ENCODE measurements at regions not wholly inside any gene's neighbourhood (a gene's known extent, or its start where the extent isn't known, plus 50 kb on each side); places are given as distances from the start of the nearest gene placed in this dataset.
"Not testable (repeated sequence)": the region's sequence is repeated elsewhere in the genome, so short reads cannot be mapped to it uniquely, and the experiment has no call there.

DNA sequence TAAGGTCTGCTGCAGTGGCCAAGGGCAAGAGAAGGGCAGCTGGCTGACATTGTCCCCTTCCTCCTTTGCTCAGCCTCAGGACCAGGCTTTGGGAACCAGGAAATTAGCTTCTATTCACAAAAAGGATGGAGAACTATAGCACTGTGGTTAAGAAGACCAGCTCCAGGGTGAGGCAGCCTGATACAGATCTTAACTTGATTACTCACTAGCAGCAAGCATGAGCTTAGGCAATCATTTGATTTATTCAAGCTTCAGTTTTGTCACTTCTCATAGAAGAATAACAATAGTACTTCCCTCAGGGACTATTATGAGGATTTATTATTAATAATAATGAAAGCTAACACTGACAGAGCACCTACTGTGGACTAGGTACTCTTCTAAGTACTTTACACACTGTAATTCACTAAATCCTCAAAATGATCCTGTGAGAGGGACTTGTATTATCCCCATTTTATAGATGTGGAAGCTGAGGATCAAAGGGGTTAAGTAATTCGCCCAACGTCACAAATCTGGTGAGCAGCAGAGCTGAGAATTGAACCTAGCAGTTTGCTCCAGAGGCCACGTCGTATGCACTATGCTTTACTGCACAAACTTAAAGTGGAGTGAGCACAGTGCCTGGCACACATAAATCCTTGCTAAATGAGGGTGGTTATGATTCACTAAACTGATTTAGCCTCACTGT, 130.4 kb upstream of the PAK3 start:
- DNase-seq (ENCODE audit: low read depth in 2 of 2): no peak

DNA sequence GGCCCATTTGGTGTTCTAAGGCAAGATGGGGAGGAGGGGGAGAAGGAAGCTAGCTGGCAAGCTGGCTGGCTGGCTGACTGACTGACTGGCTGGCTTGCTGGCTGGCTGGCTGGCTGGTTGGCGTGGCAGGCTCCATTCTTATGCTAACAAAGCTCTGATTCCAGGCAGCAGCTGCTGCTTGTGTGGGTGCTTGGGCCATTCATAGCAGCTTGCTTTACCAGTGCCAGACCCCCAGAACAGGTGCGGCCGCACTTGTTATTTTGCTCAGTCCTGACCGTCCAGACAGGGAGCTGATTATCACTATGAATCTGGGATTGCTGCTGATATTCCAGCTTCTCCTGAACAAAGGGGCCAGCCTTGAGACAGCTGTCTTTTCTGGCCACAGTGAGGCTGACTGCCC, 131.2 kb upstream of the PAK3 start:
- DNase-seq (ENCODE audit: low read depth in 2 of 2): no peak

DNA sequence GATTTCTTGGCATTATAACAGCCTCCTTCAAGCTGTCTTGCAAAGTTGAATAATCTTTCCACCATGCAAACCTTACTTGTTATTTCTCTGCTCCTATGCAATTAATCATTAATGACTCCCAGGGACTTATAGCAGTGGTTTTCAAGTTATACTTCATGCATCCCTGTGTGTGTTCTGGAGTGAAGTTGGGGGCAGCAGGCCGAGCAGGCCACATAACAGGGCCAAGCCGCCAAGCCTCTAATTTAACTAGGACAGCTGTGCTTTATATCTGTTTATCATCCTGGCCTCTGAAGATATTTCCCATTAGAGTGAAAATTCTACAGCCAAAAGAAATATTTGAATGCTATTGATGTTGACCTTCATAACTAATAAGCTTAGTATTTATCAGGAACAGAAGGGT, 133.5 kb upstream of the PAK3 start:
- no peak for DNase-seq (ENCODE audit: low read depth in 2 of 2)

DNA sequence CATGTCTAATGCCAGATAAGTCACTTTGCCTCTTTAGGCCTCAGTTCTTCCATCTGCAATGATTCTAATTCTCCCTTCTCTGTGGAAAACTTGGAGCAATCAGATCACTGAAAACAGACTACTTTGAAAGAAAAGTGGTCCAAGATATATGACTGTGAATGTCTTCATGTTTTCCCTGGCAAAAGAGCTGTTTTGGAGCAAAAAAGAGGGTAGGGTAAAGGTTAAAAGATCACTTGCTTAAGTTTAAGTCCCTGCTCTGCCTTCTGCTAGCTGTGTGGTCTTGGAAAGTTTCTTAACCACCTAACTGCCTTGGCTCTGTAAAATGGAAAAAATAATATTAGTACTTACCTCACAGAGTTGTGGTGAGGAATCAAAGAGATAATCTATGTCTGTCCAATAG, 140.3 kb upstream of the PAK3 start:
- DNase-seq (ENCODE audit: low read depth in 2 of 2): no peak

DNA sequence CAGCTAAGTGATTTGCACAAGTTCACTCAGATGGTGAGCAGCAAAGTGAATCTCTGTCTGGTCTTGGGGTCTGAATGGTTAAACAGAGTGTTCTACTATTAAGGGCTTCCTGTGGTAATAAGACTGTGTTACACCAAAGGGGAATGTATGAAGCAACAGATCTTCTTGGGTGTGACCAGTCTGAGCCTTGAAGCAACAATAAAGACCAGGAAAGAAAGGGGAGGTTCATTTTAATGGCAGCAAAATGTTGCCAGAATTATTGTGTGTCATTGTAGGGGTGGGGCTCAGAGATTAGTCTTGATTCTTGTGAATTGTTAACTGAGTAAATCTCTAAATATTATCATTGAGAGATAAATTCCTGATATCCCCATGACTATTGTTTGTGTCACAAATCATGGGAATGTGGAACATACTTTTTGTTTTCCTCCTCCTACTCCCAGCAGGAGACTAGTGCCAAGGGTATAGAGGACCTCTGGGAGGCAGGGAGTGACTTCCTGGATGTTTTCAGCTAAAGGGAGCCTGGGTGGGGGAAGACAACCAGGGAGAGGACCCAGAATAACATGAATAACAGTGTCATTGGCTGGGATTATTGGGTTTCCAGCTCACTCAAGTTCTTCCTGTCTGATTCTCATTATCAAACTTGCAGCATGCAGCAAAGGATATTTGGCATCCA, 141.4 kb upstream of the PAK3 start:
- DNase-seq (ENCODE audit: low read depth in 2 of 2): no peak

DNA sequence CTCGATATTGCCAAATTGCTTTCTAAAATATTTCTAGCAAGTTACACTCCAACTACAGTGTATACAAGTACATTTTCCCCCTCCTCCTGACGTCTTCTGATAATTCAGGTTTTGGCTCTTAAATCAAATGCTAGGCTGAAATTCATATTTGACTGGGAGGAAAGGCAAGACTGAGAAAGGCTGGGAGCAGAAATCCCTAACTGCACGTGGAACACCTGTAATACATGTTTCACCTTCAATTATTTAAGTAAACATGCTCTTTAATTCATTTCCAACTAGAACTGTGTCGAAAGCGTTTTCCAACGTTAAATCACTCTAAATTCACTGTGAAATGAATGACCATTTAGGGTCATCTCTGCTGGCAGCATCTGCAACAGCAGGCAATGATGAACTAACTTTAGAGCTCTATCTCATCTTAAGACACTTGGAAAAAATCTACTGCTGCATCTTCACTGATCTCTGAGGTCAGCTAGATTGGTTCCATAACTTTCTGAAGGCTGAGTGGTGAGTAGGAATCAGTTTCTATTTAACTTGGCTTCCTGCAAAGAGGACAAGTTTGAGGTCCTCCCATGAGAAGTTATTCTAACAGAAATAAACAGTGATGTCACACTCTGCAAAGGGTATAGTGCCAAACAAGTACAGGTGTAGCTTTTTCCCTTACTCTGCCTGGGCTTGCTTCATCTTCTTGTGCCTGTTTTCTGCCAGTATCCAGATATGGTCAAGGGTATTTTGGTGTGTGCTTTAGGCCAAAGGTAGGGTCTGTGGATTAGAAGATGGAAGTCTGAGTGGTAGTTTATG, 144.3 kb upstream of the PAK3 start:
- no peak for DNase-seq (ENCODE audit: low read depth in 2 of 2)

DNA sequence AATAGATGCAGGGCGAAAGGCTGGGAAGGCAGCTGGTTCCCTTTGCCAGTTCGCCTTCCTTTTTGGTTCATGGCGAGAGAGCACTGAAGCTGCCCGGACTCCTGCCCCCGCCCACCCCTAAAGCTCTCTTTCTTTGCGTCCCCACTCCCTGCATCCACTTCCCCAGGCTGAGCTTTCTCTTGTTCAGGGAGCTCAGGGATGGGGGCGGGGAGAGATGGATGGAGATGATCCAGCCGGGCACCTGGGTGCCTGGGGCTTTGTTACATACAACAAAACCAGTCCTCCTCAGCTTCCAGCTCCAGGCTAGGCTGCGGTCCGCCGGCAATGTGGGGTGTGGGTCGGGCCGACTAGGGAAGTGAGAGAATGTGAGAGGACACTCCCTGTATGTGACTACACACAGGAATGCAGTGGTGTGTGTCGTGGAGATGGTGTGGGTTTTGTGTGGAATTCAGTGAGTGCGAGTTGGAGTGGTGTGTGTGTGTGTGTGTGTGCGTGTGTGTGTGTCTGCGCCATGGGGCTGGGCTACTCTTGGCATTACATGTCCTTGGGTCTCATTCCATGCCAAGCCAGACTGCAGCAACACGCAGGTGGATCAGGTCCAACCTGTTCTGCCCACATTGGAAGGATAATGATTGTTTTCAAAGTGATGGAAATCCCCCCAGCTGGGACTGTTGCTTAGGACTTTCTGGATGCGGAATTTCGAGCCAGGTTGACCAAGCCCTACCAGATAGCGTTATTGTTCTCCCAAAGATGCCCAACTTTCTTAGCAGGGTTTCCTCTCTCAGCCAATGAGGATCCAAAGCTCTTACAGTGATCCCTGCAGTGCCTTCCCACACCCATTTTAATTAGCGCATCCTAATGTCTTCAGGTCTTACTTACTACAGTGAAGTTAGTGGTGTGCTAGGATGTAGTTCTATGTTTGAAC, 149.4 kb upstream of the CHRDL1 start:
- no peak for DNase-seq (ENCODE audit: low read depth in 2 of 2)

DNA sequence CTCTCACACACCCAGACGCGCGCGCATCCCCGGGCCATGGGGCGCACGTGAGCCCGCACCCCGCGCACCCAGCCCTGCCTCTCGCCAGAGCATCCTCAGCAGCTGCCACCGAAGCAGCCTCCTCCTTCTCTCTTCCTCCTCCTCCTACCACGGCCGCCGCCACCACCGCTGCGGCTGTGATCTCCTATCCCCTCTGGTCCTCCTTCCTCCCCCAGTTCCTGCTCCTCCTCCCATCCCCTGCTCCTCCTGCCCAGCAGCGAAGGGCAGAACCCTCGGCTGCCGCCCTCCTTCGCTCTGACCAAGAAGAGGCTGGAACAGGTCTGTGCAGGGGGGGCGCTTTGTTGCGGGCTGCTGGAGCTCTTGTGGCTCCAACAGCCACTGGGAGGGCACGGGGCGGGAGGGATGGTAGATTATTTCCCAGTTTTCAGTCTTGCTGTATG, 148.7 kb upstream of the CHRDL1 start:
- no peak for DNase-seq (ENCODE audit: low read depth in 2 of 2)

DNA sequence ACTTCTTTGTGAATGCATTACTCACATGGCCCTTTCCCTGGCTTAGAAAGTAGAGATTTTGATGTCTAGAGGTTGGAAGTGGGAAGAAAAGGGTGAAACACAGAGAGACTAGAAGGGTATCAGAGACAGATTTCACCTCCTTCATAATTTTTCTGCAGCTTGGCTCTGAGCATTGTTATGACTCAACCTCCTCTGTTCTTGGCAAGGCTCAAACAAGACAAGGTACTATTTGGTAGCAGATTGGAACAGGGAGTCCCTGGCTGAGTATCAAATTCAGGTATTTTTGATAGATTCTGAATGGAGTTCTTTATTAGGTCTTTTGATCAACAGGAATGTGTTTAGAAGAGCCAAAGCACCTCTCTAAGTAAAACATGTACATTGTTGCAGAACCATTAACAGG, 146.3 kb upstream of the CHRDL1 start:
- DNase-seq (ENCODE audit: low read depth in 2 of 2): no peak

DNA sequence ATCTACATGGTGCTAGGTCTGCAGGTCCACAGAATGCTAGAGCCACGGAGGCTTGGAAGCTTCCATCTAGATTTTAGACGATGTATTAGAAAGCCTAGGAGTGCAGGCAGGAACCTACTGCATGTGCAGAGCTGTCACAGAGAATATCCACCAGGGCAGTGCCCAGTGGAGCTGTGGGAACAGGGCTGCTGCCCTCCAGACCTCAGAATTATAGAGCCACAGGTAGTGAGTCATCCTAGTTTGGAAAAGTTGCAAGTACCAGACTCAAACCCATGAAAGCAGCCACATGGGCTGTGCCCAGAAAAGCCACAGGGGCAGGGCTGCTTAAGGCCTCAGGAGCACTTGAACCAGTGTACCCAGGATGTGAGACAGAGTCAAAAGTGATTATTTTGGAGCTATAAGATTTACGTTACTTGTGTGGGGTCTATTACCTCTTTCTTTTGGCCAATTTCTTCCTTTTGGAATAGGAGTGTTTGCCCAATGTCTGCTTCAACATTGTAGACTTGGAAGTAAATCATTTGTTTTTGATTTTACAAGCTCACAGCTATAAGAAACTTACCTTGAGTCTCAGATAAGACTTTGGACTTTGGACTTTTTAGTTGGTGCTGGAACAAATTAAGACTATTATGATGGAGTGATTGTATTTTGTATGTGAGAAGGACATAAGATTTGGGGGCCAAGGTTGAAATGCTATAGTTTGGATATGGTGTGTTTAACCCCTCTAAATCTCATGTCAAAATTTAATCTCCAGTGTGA, 143.5 kb upstream of the CHRDL1 start:
- DNase-seq (ENCODE audit: low read depth in 2 of 2): no peak

DNA sequence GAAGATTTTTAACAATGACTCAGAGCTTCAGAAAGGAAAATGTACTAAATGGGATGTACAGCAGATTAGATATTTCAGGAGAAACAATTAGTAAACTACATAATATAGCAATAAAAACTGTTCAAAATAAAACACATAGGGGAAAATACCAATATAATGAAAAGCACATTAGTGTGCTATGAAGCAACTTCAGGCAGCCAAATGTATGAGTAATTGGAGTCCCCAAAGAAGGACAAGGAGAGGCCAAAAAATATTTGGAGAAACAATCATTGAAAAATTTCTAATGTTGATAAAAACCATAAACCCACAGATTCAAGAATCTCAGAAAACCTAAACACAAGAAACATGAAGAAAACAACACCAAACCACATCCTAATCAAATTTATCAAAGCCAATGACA, 129.3 kb upstream of the CHRDL1 start:
- no peak for DNase-seq (ENCODE audit: low read depth in 2 of 2)

DNA sequence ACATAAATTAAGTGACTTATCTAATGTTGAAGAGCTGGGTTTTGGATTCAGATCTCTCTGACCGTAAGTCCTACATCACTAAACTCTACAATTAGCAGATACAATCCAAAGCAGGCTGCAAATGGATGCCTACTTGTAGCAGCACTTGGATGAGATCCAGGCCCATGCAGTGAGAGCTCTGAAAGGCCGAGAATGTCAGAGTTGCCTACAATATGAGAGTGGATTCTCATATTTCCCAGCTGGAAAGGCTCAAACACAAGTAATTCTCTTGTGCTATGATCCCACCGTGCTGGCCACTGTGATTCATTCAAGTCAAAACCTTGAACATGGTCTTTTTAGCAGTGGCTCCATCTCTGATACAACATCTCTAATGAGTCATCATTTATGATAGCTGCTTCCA, 125.4 kb upstream of the CHRDL1 start:
- DNase-seq (ENCODE audit: low read depth in 2 of 2): no peak

DNA sequence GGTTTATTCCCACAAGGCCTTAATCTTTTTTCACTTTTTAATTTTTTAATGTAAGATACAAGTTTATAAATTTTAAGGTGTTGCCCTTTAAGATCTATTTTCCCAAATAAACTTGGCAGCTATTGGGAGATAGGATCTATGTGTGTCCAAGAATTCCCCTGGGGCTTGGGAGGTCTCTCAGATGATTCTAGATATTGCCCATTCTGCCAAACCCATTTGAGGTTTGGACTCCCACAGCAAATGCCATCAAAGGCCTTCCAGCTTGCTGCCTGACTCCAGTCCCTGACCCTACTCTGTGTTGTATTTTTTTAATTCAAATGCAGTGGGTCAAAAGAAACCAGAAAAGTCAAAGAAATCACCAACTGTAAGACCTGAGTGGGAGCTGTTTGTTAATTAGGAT, 120.0 kb upstream of the CHRDL1 start:
- DNase-seq (ENCODE audit: low read depth in 2 of 2): no peak

DNA sequence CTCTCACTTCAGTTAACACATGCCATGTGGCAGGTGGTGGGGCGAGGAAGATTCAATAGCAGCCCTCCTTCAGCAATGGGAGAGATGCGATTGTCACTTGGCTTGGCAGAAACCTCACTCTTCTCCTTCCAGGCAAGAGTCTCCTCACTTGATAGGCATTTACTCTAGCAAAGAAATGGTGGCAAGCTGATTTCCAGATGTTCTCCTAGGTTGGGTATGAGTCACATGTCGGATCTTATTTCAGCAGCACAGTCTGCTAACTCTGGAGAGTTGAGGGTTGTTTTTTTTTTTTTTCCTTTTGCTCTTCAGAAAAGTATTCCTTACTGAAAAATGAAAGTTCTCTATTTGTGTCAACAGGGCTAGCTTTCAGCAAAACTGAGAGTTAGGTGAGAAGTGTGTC, 119.5 kb upstream of the CHRDL1 start:
- DNase-seq (ENCODE audit: low read depth in 2 of 2): no peak

DNA sequence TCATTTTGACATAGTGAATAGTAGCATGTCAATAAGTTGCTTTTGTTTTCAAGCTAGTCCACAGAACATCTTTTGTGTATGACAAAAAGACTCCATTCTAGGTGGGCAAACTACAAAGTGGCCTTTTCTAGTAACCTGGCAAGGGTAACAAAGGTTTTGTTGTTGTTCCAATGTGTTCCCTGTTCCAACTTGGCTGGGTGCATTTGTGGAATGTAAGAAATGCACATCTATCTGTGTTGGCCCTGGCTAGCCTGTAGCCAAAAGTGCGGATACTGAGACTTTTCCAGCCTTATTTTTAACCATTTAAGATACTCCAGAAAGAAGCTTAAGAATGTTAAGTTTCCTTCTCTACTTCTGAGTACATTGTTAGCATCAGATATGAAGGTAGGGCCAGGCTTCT, 118.7 kb upstream of the CHRDL1 start:
- DNase-seq (ENCODE audit: low read depth in 2 of 2): no peak

DNA sequence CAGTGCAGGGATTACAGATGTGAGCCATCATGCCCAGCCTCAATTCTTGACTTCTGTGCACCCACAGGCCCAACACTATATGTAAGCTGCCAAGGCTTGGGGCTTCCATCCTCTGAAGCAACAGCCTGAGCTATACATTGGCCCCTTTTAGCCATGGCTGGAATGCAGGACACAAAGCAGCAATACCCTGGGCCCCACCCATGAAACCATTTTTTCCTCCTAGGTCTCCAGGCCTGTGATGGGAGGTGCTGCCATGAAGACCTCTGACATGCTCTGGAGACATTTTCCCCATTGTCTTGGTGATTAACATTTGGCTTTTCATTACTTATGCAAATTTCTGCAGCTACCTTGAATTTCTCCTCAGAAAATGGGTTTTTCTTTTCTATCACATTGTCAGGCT, 109.1 kb upstream of the CHRDL1 start:
- DNase-seq (ENCODE audit: low read depth in 2 of 2): not testable (repeated sequence)

DNA sequence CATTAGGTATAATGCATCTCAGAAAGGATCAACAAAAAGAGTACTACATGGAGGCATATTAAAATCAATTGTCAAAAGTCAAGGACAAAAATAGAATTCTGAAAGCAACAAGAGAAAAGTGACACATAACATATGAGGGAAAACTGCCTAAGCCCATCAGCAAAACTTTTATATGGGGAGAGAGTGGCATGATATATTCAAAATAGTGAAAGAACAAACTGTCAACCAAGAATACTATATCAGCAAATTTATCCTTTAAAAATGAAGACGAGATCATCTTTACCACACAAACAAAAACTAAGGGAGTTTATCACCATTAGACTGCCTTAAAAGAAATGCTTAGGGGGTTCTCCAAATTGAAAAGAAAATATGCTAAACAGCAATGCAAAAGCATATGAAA, 86.4 kb upstream of the CHRDL1 start:
- no peak for DNase-seq (ENCODE audit: low read depth in 2 of 2)

DNA sequence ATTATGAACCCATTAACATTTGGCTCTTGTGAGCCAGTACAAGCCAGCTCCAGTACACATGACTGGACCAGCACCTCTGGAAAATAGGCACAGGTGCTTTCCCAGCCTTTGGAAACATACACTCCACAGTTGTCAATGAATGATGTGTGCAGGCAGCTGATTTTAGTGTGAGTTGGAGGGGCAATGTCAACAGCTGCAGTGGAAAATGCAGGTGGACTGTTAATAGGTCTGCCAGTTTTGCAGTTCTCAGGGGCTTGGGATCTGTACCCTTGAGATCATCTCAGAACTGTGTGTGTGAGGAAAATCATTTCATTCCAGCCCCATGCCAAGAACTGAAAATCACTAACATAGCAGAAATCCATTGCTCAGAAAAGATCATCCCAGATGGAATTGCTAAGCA, 81.7 kb upstream of the CHRDL1 start:
- no peak for DNase-seq (ENCODE audit: low read depth in 2 of 2)

DNA sequence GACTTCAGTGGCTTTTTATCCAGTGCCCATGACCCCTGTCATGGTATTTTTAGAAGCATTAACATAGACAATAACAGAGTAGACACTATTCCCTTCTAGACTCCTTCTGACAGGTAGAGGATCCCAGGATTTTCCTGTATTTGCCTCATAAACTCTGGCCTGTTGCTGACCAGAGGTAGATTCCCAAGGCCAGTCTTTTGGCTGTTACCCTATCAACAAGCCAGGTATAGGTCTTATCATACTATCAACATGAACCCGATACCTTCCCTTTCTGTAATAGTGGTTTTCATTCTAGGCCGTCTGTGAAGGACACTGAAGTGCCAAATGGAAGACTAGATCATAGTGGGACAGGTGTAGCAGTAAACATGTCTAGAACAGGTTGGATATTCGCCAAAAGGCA, 76.2 kb upstream of the CHRDL1 start:
- DNase-seq (ENCODE audit: low read depth in 2 of 2): no peak

DNA sequence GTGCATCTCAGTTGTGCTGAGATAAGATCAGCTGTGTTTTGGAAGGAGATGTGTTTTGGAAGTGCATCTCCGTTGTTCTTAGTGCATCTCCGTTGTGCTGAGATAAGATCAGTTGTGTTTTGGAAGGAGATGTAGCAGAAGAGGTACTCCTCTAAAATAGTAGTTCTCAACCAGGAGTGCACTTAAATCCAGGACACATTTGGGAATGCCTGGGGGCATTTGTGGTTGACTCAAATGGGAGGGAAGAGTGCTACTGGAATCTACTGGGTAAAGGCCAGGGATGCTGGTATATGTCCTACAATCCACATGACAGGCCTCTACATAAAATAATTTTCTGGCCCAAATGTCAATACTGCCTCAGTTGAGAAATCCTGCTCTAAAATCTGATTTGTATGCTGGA, 70.8 kb upstream of the CHRDL1 start:
- no peak for DNase-seq (ENCODE audit: low read depth in 2 of 2)

DNA sequence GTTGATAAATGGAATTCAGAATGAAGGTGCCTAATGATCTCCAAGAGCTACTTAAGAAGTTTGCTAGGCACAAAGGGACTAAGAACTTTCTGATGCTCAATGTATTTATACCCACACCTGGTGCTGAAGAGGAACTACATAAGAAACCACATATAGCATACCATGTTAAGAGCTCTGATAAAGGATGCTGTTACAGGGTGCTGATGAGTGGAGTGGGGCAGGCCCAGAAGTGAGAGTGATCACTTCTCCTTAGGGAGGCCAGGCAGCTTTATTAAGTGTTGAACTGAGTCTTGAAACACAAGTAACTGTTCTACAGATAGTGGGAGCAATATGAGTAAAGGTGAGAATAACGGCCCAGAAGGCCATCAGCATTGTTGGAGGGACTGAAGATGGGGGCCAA, 68.3 kb upstream of the CHRDL1 start:
- no peak for DNase-seq (ENCODE audit: low read depth in 2 of 2)

Measured in stimulated activated CD4-positive, alpha-beta T cell treated with anti-CD3 and anti-CD28 coated beads, Interleukin-15, amount 100 ng/mL, for 48 hours (primary cell).